PFSK-1 (cell line): ENCODE measurements at regions not wholly inside any gene's neighbourhood (a gene's known extent, or its start where the extent isn't known, plus 50 kb on each side); places are given as distances from the start of the nearest gene placed in this dataset.

Experiments used
- FOXP2 ChIP-seq: optimal IDR thresholded peaks from 2 replicates; pipeline ENCODE3; 2011; ENCODE audit warnings: borderline replicate concordance, control low read depth, inconsistent platforms; ENCODE audit not compliant: insufficient read depth; ENCODE audit errors: extremely low read length, extremely low read depth
- POLR2AphosphoS5 ChIP-seq: IDR thresholded peaks from 2 replicates; pipeline ENCODE4 v1.6.1; 2012; ENCODE audit warnings: low read depth, mild to moderate bottlenecking, control low read depth, low read length, moderate library complexity
- REST ChIP-seq, 2 experiments: IDR thresholded peaks; 2 replicates each; pipeline versions ENCODE4 v1.6.1 to v1.8.0; 2011 to 2012; ENCODE audit warnings: low read depth in 2 of 2, low read length in 2 of 2, control low read depth in 1 of 2, inconsistent platforms in 1 of 2, mild to moderate bottlenecking in 1 of 2, moderate library complexity in 1 of 2; ENCODE audit not compliant: insufficient read depth in 1 of 2
- SIN3A ChIP-seq: IDR thresholded peaks from 2 replicates; pipeline ENCODE4 v1.6.1; 2012; ENCODE audit warnings: mild to moderate bottlenecking, low read length, moderate library complexity, borderline replicate concordance; ENCODE audit not compliant: insufficient read depth
- TAF1 ChIP-seq: IDR thresholded peaks from 2 replicates; pipeline ENCODE4 v1.6.1; 2012; ENCODE audit warnings: low read length, control low read depth, borderline replicate concordance; ENCODE audit not compliant: insufficient read depth

DNA sequence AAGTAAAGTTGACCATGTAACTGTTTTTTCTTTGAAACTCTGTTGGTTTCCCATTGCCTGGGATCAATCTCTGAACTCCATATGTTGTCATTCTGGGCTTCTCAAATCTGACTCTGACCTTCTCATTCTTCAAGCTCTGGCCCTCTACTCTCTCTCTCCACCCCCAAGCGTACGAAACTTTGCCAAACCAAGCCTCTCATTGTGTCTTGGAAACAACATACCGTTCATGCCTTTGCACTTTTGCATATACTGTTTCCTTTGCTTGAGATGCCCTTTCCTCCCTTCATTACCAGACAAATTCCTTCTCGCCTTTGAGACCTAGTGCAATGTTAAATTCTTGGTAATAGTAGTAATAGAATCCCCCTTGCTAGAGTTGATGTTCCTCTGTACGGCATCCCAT, 113.7 kb downstream of the OLFM4 start:
- TF ChIP-seq SIN3A (no peak), POLR2AphosphoS5 (no peak), FOXP2 (no peak), TAF1 (no peak), REST (IDR thresholded peaks at IDR 0.05; ENCODE audit: insufficient read depth in 1 of 2, low read depth in 2 of 2, low read length in 2 of 2) (no peak)

- no peak for TF ChIP-seq TAF1
These were observed 115.2 kb downstream of the OLFM4 start for GRCh38 chr13:53143757-53144339.

DNA sequence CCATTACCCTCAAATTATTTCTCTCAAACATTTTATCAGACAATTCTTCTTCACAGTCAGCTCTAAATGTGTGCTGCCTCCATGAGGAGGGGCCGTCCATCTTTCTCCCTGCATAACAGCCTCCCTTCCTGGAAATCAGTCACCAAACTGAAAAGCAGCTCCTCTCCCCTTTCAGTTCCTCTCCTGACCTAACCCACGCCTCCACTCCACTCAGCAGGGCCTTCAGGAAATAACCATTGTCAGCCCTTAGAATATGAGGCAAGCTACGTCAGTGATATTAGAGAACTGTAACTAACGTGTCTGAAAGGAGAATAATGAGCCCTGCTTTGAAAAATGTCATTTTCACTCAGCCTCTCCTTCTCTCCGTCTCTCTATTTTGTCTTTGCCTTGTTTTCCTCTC, 116.2 kb downstream of the OLFM4 start:
- TF ChIP-seq SIN3A = no peak
- no peak for TF ChIP-seq FOXP2
- no peak for TF ChIP-seq REST (IDR thresholded peaks at IDR 0.05; ENCODE audit: insufficient read depth in 1 of 2, low read depth in 2 of 2, low read length in 2 of 2)
- TF ChIP-seq TAF1 = no peak
- no peak for TF ChIP-seq POLR2AphosphoS5

GRCh38 chr13:53150568-53150967, 122.0 kb downstream of the OLFM4 start:
- no peak for TF ChIP-seq FOXP2
- no peak for TF ChIP-seq TAF1
- TF ChIP-seq SIN3A = no peak
- TF ChIP-seq REST (IDR thresholded peaks at IDR 0.05; ENCODE audit: insufficient read depth in 1 of 2, low read depth in 2 of 2, low read length in 2 of 2) = no peak
- no peak for TF ChIP-seq POLR2AphosphoS5

DNA sequence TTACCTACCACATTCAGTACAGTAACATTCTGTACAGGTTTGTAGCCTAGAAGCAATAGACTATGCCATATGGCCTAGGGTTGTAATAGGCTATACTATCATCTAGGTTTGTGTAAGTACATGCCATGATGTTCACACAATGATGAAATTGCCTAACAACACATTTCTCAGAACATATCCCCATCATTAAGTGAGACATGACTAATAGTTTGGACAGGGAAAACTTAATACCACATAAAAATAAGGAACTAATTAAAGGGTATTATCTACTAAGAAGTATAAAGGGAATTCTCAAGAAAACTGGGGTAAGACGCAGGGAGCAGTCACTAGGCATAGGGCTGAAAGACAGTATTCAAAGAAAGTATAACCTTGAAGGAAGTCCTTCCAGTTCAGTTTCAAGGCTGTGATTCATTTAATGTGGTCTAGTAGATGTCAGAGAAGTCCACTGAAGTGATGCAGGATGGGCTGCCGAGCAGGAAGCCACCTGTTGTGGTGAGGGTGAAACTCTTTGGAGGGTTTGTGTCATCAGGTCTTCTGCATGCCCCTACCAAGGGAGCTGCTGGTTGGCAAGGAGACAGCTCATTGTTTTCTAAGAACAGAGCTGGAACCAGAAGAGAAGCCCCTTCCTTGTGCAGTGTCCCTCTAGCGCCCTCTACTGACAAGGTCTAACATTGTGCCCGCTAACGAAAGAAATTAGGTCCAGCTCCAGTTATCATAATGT, 122.9 kb downstream of the OLFM4 start:
- no peak for TF ChIP-seq SIN3A
- TF ChIP-seq REST (IDR thresholded peaks at IDR 0.05; ENCODE audit: insufficient read depth in 1 of 2, low read depth in 2 of 2, low read length in 2 of 2) = no peak
